ENCODE measurements at regions not wholly inside any gene's neighbourhood (a gene's known extent, or its start where the extent isn't known, plus 50 kb on each side); places are given as distances from the start of the nearest gene placed in this dataset.

GRCh38 chr5:73392775-73393174 lies 55.8 kb downstream of the FOXD1 start:
- DNase-seq: no peak
- H3K4me1 ChIP-seq (ENCODE audit: low read length): peaks cover 12% of the 10 kb centered on the region
- no peaks in the 10 kb centered on the region for H3K79me2 ChIP-seq (ENCODE audit: low read length)
- no peak overlapping the region for H3K9ac ChIP-seq (ENCODE audit: low read length)
- TF ChIP-seq EZH2phosphoT487 (IDR thresholded peaks at IDR 0.05; ENCODE audit: low read length) (no peak), EZH2 (optimal IDR thresholded peaks at IDR 0.05; ENCODE audit: low read depth, low read length) (no peak)
- TF ChIP-seq, protein P1, sequence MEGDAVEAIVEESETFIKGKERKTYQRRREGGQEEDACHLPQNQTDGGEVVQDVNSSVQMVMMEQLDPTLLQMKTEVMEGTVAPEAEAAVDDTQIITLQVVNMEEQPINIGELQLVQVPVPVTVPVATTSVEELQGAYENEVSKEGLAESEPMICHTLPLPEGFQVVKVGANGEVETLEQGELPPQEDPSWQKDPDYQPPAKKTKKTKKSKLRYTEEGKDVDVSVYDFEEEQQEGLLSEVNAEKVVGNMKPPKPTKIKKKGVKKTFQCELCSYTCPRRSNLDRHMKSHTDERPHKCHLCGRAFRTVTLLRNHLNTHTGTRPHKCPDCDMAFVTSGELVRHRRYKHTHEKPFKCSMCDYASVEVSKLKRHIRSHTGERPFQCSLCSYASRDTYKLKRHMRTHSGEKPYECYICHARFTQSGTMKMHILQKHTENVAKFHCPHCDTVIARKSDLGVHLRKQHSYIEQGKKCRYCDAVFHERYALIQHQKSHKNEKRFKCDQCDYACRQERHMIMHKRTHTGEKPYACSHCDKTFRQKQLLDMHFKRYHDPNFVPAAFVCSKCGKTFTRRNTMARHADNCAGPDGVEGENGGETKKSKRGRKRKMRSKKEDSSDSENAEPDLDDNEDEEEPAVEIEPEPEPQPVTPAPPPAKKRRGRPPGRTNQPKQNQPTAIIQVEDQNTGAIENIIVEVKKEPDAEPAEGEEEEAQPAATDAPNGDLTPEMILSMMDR (IDR thresholded peaks at IDR 0.05; ENCODE audit: low read length): no peak
- no peak overlapping the region for H3K4me2 ChIP-seq (ENCODE audit: low read depth, low read length)
- H3K27ac ChIP-seq (ENCODE audit: low read length): no peak overlapping the region
- H3K27me3 ChIP-seq (replicated peaks; ENCODE audit: insufficient read depth, low read length): no peaks in the 10 kb centered on the region
- H3K36me3 ChIP-seq (replicated peaks; ENCODE audit: insufficient read depth, low read length): no peaks in the 10 kb centered on the region
- no peak overlapping the region for H3K4me3 ChIP-seq (ENCODE audit: low read length)
- H3K9me3 ChIP-seq (replicated peaks; ENCODE audit: insufficient read depth, low read length): no peaks in the 10 kb centered on the region
- peaks cover 14% of the 10 kb centered on the region for H3F3A ChIP-seq (ENCODE audit: insufficient read depth, low read length)
- H3K9me2 ChIP-seq (replicated peaks; ENCODE audit: insufficient read depth, low read length): no peaks in the 10 kb centered on the region
- no peak overlapping the region for H2AFZ ChIP-seq (ENCODE audit: low read length)
- no peaks in the 10 kb centered on the region for H4K20me1 ChIP-seq (ENCODE audit: insufficient read depth, low read length)

DNA sequence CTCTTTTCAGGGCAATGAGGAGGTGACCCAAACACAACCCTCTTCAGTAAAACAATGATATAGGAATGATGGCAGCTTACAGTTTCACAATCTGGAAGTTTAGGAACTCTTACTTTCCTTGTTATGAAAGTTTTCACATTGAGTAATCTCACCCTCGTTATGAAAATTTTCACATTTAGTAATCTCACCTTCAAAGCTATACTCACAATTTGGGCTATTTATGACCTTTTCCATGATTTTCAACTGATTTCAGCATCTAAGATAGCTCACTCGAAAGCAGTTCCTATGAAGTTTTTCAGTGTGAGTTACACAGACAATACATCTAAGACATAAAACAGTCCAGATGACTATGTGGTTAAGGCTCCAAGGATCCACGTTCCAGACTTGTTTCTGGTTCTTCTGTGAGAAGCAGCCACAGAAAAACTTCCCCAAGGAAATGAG lies 57.1 kb downstream of the FOXD1 start:
- no peak overlapping the region for H3K4me2 ChIP-seq (ENCODE audit: low read depth, low read length)
- H3K9ac ChIP-seq (ENCODE audit: low read length): no peak overlapping the region
- H3K27ac ChIP-seq (ENCODE audit: low read length): no peak overlapping the region
- H3K79me2 ChIP-seq (ENCODE audit: low read length): no peaks in the 10 kb centered on the region
- no peaks in the 10 kb centered on the region for H3K27me3 ChIP-seq (replicated peaks; ENCODE audit: insufficient read depth, low read length)
- peaks cover 27% of the 10 kb centered on the region for H3F3A ChIP-seq (ENCODE audit: insufficient read depth, low read length)
- no peak for DNase-seq
- no peaks in the 10 kb centered on the region for H3K9me2 ChIP-seq (replicated peaks; ENCODE audit: insufficient read depth, low read length)
- no peaks in the 10 kb centered on the region for H4K20me1 ChIP-seq (ENCODE audit: insufficient read depth, low read length)
- H3K9me3 ChIP-seq (replicated peaks; ENCODE audit: insufficient read depth, low read length): no peaks in the 10 kb centered on the region
- H3K4me1 ChIP-seq (ENCODE audit: low read length): peaks cover 22% of the 10 kb centered on the region
- H3K36me3 ChIP-seq (replicated peaks; ENCODE audit: insufficient read depth, low read length): no peaks in the 10 kb centered on the region
- no peak for TF ChIP-seq EZH2phosphoT487 (IDR thresholded peaks at IDR 0.05; ENCODE audit: low read length)
- TF ChIP-seq, protein P1 (IDR thresholded peaks at IDR 0.05; ENCODE audit: low read length): no peak
- no peak for TF ChIP-seq EZH2 (optimal IDR thresholded peaks at IDR 0.05; ENCODE audit: low read depth, low read length)
- H3K4me3 ChIP-seq (ENCODE audit: low read length): no peak overlapping the region
- H2AFZ ChIP-seq (ENCODE audit: low read length): no peak overlapping the region

DNA sequence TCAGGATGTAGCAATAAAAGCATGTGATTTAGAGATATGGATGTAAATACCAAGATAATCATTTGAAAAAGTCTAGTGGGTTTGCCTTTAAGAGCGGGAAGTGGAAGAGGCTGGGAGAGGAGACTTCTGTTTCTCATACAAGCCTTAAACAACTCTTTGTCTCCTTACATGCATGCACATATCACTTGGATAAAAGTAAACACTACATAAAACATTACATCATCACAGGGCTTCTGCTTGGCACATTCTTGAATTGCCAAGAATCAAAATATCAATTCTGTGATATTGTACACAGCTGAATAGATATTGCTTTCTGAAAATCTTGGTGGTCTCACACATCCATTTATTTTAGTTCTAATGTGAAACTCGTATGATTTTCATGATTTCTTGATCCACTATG lies 57.6 kb downstream of the FOXD1 start:
- no peak overlapping the region for H3K4me3 ChIP-seq (ENCODE audit: low read length)
- no peaks in the 10 kb centered on the region for H3K36me3 ChIP-seq (replicated peaks; ENCODE audit: insufficient read depth, low read length)
- no peaks in the 10 kb centered on the region for H3K9me2 ChIP-seq (replicated peaks; ENCODE audit: insufficient read depth, low read length)
- H3F3A ChIP-seq (ENCODE audit: insufficient read depth, low read length): peaks cover 32% of the 10 kb centered on the region
- no peak overlapping the region for H2AFZ ChIP-seq (ENCODE audit: low read length)
- no peaks in the 10 kb centered on the region for H3K9me3 ChIP-seq (replicated peaks; ENCODE audit: insufficient read depth, low read length)
- H4K20me1 ChIP-seq (ENCODE audit: insufficient read depth, low read length): no peaks in the 10 kb centered on the region
- TF ChIP-seq, protein P1 (IDR thresholded peaks at IDR 0.05; ENCODE audit: low read length): no peak
- TF ChIP-seq EZH2phosphoT487 (IDR thresholded peaks at IDR 0.05; ENCODE audit: low read length): no peak
- TF ChIP-seq EZH2 (optimal IDR thresholded peaks at IDR 0.05; ENCODE audit: low read depth, low read length): no peak
- H3K4me1 ChIP-seq (ENCODE audit: low read length): peaks cover 26% of the 10 kb centered on the region
- H3K4me2 ChIP-seq (ENCODE audit: low read depth, low read length): no peak overlapping the region
- no peak overlapping the region for H3K9ac ChIP-seq (ENCODE audit: low read length)
- H3K27ac ChIP-seq (ENCODE audit: low read length): no peak overlapping the region
- H3K27me3 ChIP-seq (replicated peaks; ENCODE audit: insufficient read depth, low read length): no peaks in the 10 kb centered on the region
- no peaks in the 10 kb centered on the region for H3K79me2 ChIP-seq (ENCODE audit: low read length)
- DNase-seq: no peak

Data from MM.1S (cell line).